OCI-LY1 (cell line): ENCODE measurements at regions not wholly inside any gene's neighbourhood (a gene's known extent, or its start where the extent isn't known, plus 50 kb on each side); places are given as distances from the start of the nearest gene placed in this dataset.
"Not testable (repeated sequence)": the region's sequence is repeated elsewhere in the genome, so short reads cannot be mapped to it uniquely, and the experiment has no call there.

Experiments
- H2AFZ ChIP-seq: fragments of 200-600 bp; sonication (generic), shearing (Covaris generic); 2 replicates; pipeline ENCODE4 v1.6.0; 2014; ENCODE audit warnings: antibody characterized with exemption, mild to moderate bottlenecking, low read length
- H3F3A ChIP-seq: fragments of 200-600 bp; sonication (generic), shearing (Covaris generic); 2 replicates; pipeline ENCODE4 v1.6.0; 2014; ENCODE audit warnings: mild to moderate bottlenecking, antibody characterized with exemption, low read length, moderate library complexity; ENCODE audit not compliant: insufficient read depth
- H3K27ac ChIP-seq: fragments of 200-600 bp; sonication (generic); 2 replicates; pipeline ENCODE4 v1.5.1; 2014; ENCODE audit warnings: low read length, mixed run types, mild to moderate bottlenecking, low read depth; ENCODE audit not compliant: poor library complexity, severe bottlenecking
- H3K27me3 ChIP-seq: fragments of 200-600 bp; sonication (generic); 2 replicates; pipeline ENCODE4 v1.6.0; 2014; ENCODE audit warnings: antibody characterized with exemption, mild to moderate bottlenecking, low read length, moderate library complexity; ENCODE audit not compliant: insufficient read depth
- H3K36me3 ChIP-seq: fragments of 200-600 bp; sonication (generic); 2 replicates; pipeline ENCODE4 v1.6.1; 2014; ENCODE audit warnings: mild to moderate bottlenecking, antibody characterized with exemption, low read length, moderate library complexity, mixed read lengths; ENCODE audit not compliant: insufficient read depth
- H3K4me1 ChIP-seq: fragments of 200-600 bp; sonication (generic); 2 replicates; pipeline ENCODE4 v1.5.1; 2014; ENCODE audit warnings: mild to moderate bottlenecking, low read length, moderate library complexity; ENCODE audit not compliant: insufficient read depth, severe bottlenecking
- H3K4me2 ChIP-seq: fragments of 200-600 bp; sonication (generic), shearing (Covaris generic); 2 replicates; pipeline ENCODE4 v1.6.1; 2014; ENCODE audit warnings: low read length
- H3K4me3 ChIP-seq: fragments of 200-600 bp; sonication (generic); 2 replicates; pipeline ENCODE4 v1.5.1; 2014; ENCODE audit warnings: low read length, low read depth, mild to moderate bottlenecking, mixed read lengths; ENCODE audit not compliant: poor library complexity, severe bottlenecking
- H3K79me2 ChIP-seq: fragments of 200-600 bp; shearing (Covaris generic); 2 replicates; pipeline ENCODE4 v1.6.1; 2016; ENCODE audit warnings: mixed run types, low read length, mixed read lengths; ENCODE audit not compliant: insufficient read depth
- H3K9ac ChIP-seq: fragments of 200-600 bp; sonication (generic), shearing (Covaris generic); 2 replicates; pipeline ENCODE4 v1.6.1; 2014; ENCODE audit warnings: mild to moderate bottlenecking, low read length, mixed read lengths
- H3K9me2 ChIP-seq: fragments of 200-600 bp; sonication (generic), shearing (Covaris generic); 2 replicates; pipeline ENCODE4 v1.6.1; 2014; ENCODE audit warnings: low read depth, mild to moderate bottlenecking, low read length, mixed read lengths
- H3K9me3 ChIP-seq: fragments of 200-600 bp; shearing (Covaris generic); 2 replicates; pipeline ENCODE4 v1.6.1; 2014; ENCODE audit warnings: low read length, mixed read lengths
- H4K20me1 ChIP-seq: fragments of 200-600 bp; sonication (generic), shearing (Covaris generic); 2 replicates; pipeline ENCODE4 v1.6.0; 2016; ENCODE audit warnings: mild to moderate bottlenecking, low read length; ENCODE audit not compliant: insufficient read depth
- CTCF ChIP-seq: fragments of 200-600 bp; sonication (generic), shearing (Covaris generic); IDR thresholded peaks from 2 replicates; pipeline ENCODE4 v1.5.1; 2017; ENCODE audit warnings: mild to moderate bottlenecking, antibody characterized with exemption, low read length, moderate library complexity, mixed read lengths
- EZH2 ChIP-seq: fragments of 200-600 bp; sonication (generic), shearing (Covaris generic); IDR thresholded peaks from 2 replicates; pipeline ENCODE4 v1.8.0; 2017; ENCODE audit warnings: borderline replicate concordance, mixed run types, mild to moderate bottlenecking, antibody characterized with exemption, low read length, moderate library complexity, mixed read lengths

DNA sequence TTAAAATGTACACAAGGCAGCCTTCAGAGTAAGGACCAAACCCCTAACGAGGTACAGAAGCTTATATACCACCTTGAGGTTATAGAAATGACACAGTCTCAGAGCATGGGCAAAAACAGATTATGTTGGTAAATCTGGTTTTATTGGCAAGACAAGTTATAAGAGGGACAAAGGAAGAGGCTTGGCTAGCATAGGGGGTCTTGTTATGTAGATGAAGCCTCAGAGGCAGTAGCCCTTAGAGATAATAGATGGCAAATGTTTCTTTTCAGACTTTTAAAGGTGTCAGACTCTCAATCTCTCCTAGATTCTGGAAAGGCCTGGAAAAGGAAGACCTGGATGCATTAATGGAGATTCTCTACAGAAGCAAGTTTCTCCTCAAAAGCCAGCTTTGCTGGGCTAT, 123.3 kb upstream of the ATXN1 start:
- no peak overlapping the region for H3K9ac ChIP-seq
- no peaks in the 10 kb centered on the region for H4K20me1 ChIP-seq
- H3K4me3 ChIP-seq = no peak overlapping the region
- no peak overlapping the region for H2AFZ ChIP-seq
- TF ChIP-seq EZH2 = no peak
- no peak for TF ChIP-seq CTCF
- H3K79me2 ChIP-seq = no peaks in the 10 kb centered on the region
- no peak overlapping the region for H3K27ac ChIP-seq
- no peaks in the 10 kb centered on the region for H3K4me1 ChIP-seq
- no peaks in the 10 kb centered on the region for H3K9me2 ChIP-seq
- H3K36me3 ChIP-seq = no peaks in the 10 kb centered on the region
- no peak overlapping the region for H3K4me2 ChIP-seq
- H3K27me3 ChIP-seq = no peaks in the 10 kb centered on the region
- H3K9me3 ChIP-seq = no peaks in the 10 kb centered on the region
- H3F3A ChIP-seq = no peaks in the 10 kb centered on the region

- Histone ChIP-seq H3K4me3 (no peak overlapping the region), H3K36me3 (no peaks in the 10 kb centered on the region), H3K79me2 (no peaks in the 10 kb centered on the region), H3K9ac (no peak overlapping the region), H3K27ac (no peak overlapping the region), H3K4me2 (no peak overlapping the region), H2AFZ (no peak overlapping the region), H3K27me3 (no peaks in the 10 kb centered on the region), H3K9me3 (no peaks in the 10 kb centered on the region), H3K9me2 (no peaks in the 10 kb centered on the region), H4K20me1 (no peaks in the 10 kb centered on the region), H3F3A (no peaks in the 10 kb centered on the region), H3K4me1 (no peaks in the 10 kb centered on the region)
- TF ChIP-seq EZH2 (no peak), CTCF (no peak)
These were observed 122.2 kb upstream of the ATXN1 start for GRCh38 chr6:16883414-16883813.

GRCh38 chr6:16882230-16882629, 121.0 kb upstream of the ATXN1 start:
- Histone ChIP-seq H3K9me2 (no peaks in the 10 kb centered on the region), H3K4me3 (no peak overlapping the region), H3K79me2 (no peaks in the 10 kb centered on the region), H3K9ac (no peak overlapping the region), H3K36me3 (no peaks in the 10 kb centered on the region), H3F3A (no peaks in the 10 kb centered on the region), H3K4me2 (no peak overlapping the region), H3K27me3 (no peaks in the 10 kb centered on the region), H2AFZ (no peak overlapping the region), H3K9me3 (no peaks in the 10 kb centered on the region), H3K27ac (no peak overlapping the region), H3K4me1 (no peaks in the 10 kb centered on the region), H4K20me1 (no peaks in the 10 kb centered on the region)
- no peak for TF ChIP-seq EZH2
- TF ChIP-seq CTCF = no peak

DNA sequence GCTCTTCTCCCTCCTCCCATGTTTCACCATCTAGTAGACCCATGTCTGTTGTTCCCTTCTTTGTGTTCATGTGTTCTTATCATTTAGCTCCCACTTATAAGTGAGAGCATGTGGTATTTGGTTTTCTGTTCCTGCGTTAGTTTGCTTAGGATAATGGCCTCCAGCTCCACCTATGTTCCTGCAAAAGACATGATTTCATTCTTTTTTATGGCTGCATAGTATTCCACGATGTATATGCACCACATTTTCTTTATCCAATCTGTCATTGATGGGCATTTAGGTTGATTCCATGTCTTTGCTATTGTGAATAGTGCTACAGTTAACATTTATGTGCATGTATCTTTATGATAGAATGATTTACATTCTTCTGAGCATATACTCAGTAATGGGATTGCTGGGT, 115.6 kb upstream of the ATXN1 start:
- not testable (repeated sequence) for H2AFZ ChIP-seq, H4K20me1 ChIP-seq, H3K4me1 ChIP-seq, H3K27ac ChIP-seq, H3K27me3 ChIP-seq, H3K79me2 ChIP-seq, H3K9me3 ChIP-seq, H3K9me2 ChIP-seq, H3K36me3 ChIP-seq, H3K4me3 ChIP-seq, H3K9ac ChIP-seq, H3F3A ChIP-seq, H3K4me2 ChIP-seq
